AG04449 (cell line): ENCODE measurements at regions not wholly inside any gene's neighbourhood (a gene's known extent, or its start where the extent isn't known, plus 50 kb on each side); places are given as distances from the start of the nearest gene placed in this dataset.

Experiments
- CTCF ChIA-PET: fragments of 350-600 bp; formaldehyde crosslinking; extraction: SDS; loops from one replicate; lab custom pipeline; 2021; ENCODE audit warnings: antibody characterized with exemption; lab: Yijun Ruan, JAX
- POLR2A ChIA-PET: fragments of 400-600, 350-600 bp; formaldehyde crosslinking; extraction: SDS; loops from one replicate; lab custom pipeline; 2020; ENCODE audit warnings: antibody characterized with exemption, inconsistent platforms; lab: Yijun Ruan, JAX
- DNase-seq: peaks from one replicate; pipeline ENCODE4 v3.0.0-alpha.2; 2010; ENCODE audit warnings: low read depth, low spot score
- H3K4me3 ChIP-seq: 2 replicates; pipeline ENCODE4 v1.5.1; 2011; ENCODE audit warnings: low read depth, mild to moderate bottlenecking, control low read depth, low read length
- CTCF ChIP-seq: IDR thresholded peaks from one replicate; pipeline ENCODE4 v1.5.1; 2011; ENCODE audit warnings: mild to moderate bottlenecking, moderate library complexity, low read length, control low read depth, inconsistent platforms; ENCODE audit not compliant: insufficient read depth; ENCODE audit errors: missing control alignments

GRCh38 chr6:165986914-165987482 is 180.7 kb downstream of the TBXT start:
- H3K4me3 ChIP-seq, result peak overlapping the region; percentile 66
- POLR2A ChIA-PET, result interaction anchor here (1.0 kb wide), 1 partner anchor 19 kb away, joined by 4 read pairs; no protein-coding TSS in a partner anchor
- no peak for DNase-seq

GRCh38 chr6:165986311-165986913 is 181.2 kb downstream of the TBXT start:
- ChIA-PET CTCF (interaction anchor here (1.4 kb wide), 1 partner anchor 47 kb away, joined by 3 read pairs; no protein-coding TSS in a partner anchor), POLR2A (no interaction called here)
- peak overlapping the region; percentile 66 for H3K4me3 ChIP-seq
- TF ChIP-seq CTCF, result no peak
- no peak for DNase-seq

More at GRCh38 chr6:165986914-165987482, 180.7 kb downstream of the TBXT start:
- CTCF ChIA-PET, result interaction anchor here (1.4 kb wide), 1 partner anchor 46 kb away, joined by 3 read pairs; no protein-coding TSS in a partner anchor
- no peak for TF ChIP-seq CTCF

GRCh38 chr6:165985806-165986299 is 181.8 kb downstream of the TBXT start:
- POLR2A ChIA-PET, result no interaction called here
- no peak for DNase-seq
- TF ChIP-seq CTCF, result no peak
- CTCF ChIA-PET, result interaction anchor here (1.4 kb wide), 1 partner anchor 47 kb away, joined by 3 read pairs; no protein-coding TSS in a partner anchor
- peak overlapping the region; percentile 66 for H3K4me3 ChIP-seq

GRCh38 chr6:165985281-165985805 is 182.3 kb downstream of the TBXT start:
- no peak for TF ChIP-seq CTCF
- CTCF ChIA-PET, result interaction anchor here (1.2 kb wide), 1 partner anchor 113 kb away, joined by 3 read pairs; no protein-coding TSS in a partner anchor
- POLR2A ChIA-PET, result no interaction called here
- DNase-seq, result no peak
- peak overlapping the region; percentile 66 for H3K4me3 ChIP-seq

- ChIA-PET CTCF (interaction anchor here (1.0 to 1.2 kb wide), 2 partner anchors 113 to 121 kb away, joined by 3 to 5 read pairs; no protein-coding TSS in a partner anchor), POLR2A (no interaction called here)
- no peak for DNase-seq
- no peak for TF ChIP-seq CTCF
- H3K4me3 ChIP-seq, result no peak overlapping the region
Observed at GRCh38 chr6:165984729-165985275, 182.8 kb downstream of the TBXT start.
